ENCODE measurements at regions not wholly inside any gene's neighbourhood (a gene's known extent, or its start where the extent isn't known, plus 50 kb on each side); places are given as distances from the start of the nearest gene placed in this dataset.

- peak overlapping the region in 1 of 2 donors; percentile 14 for H3K4me3 ChIP-seq
- H3K9me3 ChIP-seq = no peaks in the 10 kb centered on the region
- H3K4me1 ChIP-seq = peaks cover 0 to 78% (median 50%) of the 10 kb centered on the region in 4 donors
- intact Hi-C loops (cut with DNase I; ENCODE audit: low total_unique reads) = no loop called here
- H3K27ac ChIP-seq = peak overlapping the region; percentile 81 to 87
- no peak for TF ChIP-seq CTCF (IDR thresholded peaks at IDR 0.05)
- H3K27me3 ChIP-seq = no peaks in the 10 kb centered on the region
- no peaks in the 10 kb centered on the region for H3K36me3 ChIP-seq
- DNase-seq = peak; percentile 76 to 85
Observed at GRCh38 chr3:30496066-30496966, 110.1 kb upstream of the TGFBR2 start.

GRCh38 chr3:30498587-30498967 is 107.8 kb upstream of the TGFBR2 start:
- H3K9me3 ChIP-seq = no peaks in the 10 kb centered on the region
- no peaks in the 10 kb centered on the region for H3K27me3 ChIP-seq
- no peaks in the 10 kb centered on the region for H3K36me3 ChIP-seq
- no peak for DNase-seq
- intact Hi-C loops (cut with DNase I; ENCODE audit: low total_unique reads) = no loop called here
- H3K27ac ChIP-seq = peak overlapping the region; percentile 81 to 87
- no peak for TF ChIP-seq CTCF (IDR thresholded peaks at IDR 0.05)
- peaks cover 0 to 59% (median 39%) of the 10 kb centered on the region in 4 donors for H3K4me1 ChIP-seq
- no peak overlapping the region for H3K4me3 ChIP-seq

- Histone ChIP-seq H3K27me3 (no peaks in the 10 kb centered on the region), H3K4me1 (peaks cover 0 to 36% (median 27%) of the 10 kb centered on the region in 4 donors), H3K36me3 (no peaks in the 10 kb centered on the region), H3K27ac (peak overlapping the region in 1 of 2 donors; percentile 17), H3K4me3 (no peak overlapping the region), H3K9me3 (no peaks in the 10 kb centered on the region)
- no peak for TF ChIP-seq CTCF (IDR thresholded peaks at IDR 0.05)
- intact Hi-C loops (cut with DNase I; ENCODE audit: low total_unique reads) = no loop called here
- no peak for DNase-seq
Observed at GRCh38 chr3:30500666-30501399, 105.6 kb upstream of the TGFBR2 start.

- no peak overlapping the region for H3K4me3 ChIP-seq
- no peaks in the 10 kb centered on the region for H3K36me3 ChIP-seq
- intact Hi-C loops (cut with DNase I; ENCODE audit: low total_unique reads) = no loop called here
- peaks cover 0 to 30% (median 27%) of the 10 kb centered on the region in 4 donors for H3K4me1 ChIP-seq
- TF ChIP-seq CTCF (IDR thresholded peaks at IDR 0.05) = no peak
- H3K9me3 ChIP-seq = no peaks in the 10 kb centered on the region
- no peak for DNase-seq
- H3K27me3 ChIP-seq = no peaks in the 10 kb centered on the region
- H3K27ac ChIP-seq = peak overlapping the region in 1 of 2 donors; percentile 17
Observed at GRCh38 chr3:30501526-30501925, 104.9 kb upstream of the TGFBR2 start.

GRCh38 chr3:30502051-30502741 is 104.2 kb upstream of the TGFBR2 start:
- Histone ChIP-seq H3K4me3 (no peak overlapping the region), H3K9me3 (no peaks in the 10 kb centered on the region), H3K27ac (no peak overlapping the region), H3K36me3 (no peaks in the 10 kb centered on the region), H3K4me1 (peaks cover 0 to 26% (median 21%) of the 10 kb centered on the region in 4 donors), H3K27me3 (no peaks in the 10 kb centered on the region)
- no peak for DNase-seq
- intact Hi-C loops (cut with DNase I; ENCODE audit: low total_unique reads) = no loop called here
- TF ChIP-seq CTCF (IDR thresholded peaks at IDR 0.05) = no peak

Data from tibial artery (tissue), 4 donors.